CD4-positive, alpha-beta T cell treated with Interleukin-17A for 1 hour (primary cell): ENCODE measurements at regions not wholly inside any gene's neighbourhood (a gene's known extent, or its start where the extent isn't known, plus 50 kb on each side); places are given as distances from the start of the nearest gene placed in this dataset.

Experiments
- DNase-seq: peaks from one replicate; pipeline ENCODE4 v3.0.0-alpha.2; 2020

DNA sequence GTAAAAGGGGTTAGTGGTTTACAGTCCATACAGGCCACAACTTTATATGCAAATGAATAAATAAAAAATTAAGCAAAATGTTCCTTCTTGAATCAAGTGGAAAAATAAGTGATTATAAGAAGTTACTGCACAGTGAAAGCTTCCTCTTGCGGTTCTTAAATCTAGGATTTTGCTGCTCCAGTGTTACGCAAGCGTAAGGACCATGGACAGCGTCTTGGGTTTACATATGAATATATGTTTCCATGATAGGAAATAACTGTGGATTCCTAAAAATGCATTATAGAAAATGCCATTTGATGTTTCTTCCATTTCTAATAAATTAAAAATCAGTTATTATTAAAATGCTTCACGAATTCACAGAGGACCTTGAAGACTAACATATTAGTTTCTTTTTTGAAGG lies 176.6 kb upstream of the POU3F2 start:
- DNase-seq = no peak

DNA sequence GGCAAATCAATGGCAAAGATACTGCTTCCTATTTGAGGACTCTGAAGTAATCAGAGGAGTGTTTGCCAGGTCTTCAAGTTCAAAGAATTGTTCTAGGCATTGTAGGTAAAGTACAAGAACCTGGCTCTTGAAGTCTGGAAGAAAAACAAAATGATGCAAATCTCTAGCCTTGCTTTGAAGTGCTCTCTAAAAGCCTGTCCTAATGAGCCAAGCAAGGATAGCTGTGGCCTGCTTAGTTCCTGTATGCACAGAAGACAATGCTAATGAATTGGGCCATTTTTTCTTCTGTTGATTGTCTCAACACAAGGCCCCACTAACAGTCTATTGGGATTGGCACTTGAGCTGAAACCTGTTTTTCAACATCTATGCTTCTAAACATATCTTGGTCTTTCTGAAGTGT lies 165.0 kb upstream of the POU3F2 start:
- no peak for DNase-seq

DNA sequence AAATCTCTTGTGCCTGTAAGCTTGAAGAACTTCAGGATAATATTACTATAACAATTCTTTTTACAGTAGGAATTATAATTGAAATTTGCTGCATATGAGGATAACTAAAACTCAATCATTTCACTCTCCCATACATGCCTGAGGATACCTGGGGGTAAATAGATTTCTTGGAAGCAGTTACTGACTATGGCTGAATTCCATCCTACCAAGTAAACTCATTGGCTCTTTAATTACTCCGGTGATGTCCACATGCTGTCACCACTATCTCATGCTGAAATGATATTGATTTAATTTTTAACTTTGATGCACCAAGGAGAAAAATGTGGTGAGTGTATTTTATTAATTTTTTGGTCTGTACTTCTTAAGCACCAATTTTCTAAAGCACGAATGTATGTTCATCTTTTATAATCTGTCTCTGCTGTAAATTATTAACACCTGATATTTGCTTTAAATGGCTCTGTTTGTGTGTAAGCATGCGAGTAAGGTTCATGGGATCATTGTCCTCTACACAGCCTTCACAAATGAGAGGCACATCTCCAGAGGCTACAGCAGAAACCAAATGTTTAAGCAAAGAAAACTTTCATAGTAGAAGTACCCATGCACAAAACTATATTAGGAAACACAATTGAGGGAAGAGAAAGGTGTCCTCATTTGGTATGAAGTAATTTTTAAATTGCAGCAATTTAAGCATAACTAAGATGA lies 164.2 kb upstream of the POU3F2 start:
- no peak for DNase-seq

DNA sequence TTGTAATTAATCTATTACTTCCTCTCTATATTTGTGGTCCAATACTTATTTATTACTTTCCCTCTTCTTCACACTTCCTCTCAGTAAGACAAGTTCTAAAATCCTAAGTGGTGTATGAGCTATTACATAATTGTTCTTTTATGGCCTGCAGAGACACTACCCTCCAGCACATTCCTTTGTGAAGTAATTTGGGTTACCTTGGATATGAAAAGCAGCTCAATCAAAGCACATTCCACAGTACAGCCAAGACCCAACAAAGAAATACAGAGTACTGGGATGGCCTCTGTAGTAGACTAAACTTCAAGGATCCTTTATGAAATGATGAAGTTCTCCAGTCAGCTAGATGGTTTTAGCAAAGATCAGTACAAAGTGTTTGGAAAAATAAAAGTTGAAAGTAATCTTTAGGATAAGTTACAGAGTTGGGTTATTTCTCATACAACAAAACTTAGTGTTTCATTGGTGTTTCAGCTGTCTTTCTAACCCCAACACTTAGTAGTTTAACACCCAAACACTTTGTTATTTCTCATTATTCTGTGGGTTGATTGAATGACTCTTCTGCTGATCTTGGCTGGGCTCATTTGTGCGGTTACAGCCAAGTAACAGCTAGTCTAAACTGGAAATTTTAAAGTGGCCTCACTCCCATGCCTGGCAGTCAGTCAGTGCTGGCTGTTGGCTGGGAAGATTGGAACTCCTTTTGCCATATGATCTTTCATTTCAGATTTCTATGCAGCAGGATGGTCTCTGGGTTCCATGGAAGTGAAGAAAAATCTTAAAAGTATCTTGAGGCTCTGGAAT lies 161.5 kb upstream of the POU3F2 start:
- no peak for DNase-seq

DNA sequence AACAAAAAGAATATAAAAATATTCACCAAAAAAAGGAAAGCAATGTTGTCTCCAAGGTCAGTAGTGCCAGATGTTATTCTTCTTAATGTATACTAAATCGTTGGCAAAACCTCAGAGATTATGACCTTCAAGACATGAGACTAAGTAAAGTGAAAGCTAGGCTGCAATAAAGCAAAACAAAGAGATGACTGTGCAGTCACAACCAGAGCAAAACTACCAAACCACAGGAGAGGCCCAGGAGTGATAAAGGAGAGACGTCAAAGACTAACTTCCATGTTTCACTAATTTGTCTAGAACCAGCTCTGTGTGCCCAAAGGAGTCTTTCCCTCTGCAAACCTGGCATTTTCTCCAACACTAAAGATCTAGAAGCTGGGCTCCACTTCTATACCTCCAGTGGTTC lies 155.9 kb upstream of the POU3F2 start:
- no peak for DNase-seq

DNA sequence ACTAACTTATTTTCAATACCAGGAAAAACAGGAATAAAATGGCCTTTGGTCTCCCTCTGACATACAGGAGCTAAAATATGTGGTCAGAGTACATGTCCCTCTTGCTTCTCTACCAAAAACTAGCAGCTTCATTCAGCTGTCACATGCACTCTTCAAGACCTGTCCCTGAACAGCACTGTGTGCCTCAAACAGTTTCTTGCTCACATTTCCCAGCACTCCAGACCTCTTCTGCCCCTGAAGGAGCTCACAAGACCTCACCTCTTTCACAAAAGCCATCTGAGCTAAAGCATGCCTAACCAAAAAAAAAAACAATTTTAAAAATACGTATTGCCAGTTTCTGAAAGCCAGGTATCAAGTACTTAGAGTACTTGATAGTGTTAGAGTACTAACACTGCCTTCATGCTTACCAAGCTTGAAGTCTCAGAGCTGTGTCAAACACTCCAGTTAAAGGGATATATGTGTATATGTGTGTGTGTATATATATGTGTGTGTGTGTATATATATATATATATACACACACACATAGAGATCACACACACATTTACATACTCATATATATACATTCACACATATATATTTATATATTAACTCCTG lies 148.3 kb upstream of the POU3F2 start:
- no peak for DNase-seq

DNA sequence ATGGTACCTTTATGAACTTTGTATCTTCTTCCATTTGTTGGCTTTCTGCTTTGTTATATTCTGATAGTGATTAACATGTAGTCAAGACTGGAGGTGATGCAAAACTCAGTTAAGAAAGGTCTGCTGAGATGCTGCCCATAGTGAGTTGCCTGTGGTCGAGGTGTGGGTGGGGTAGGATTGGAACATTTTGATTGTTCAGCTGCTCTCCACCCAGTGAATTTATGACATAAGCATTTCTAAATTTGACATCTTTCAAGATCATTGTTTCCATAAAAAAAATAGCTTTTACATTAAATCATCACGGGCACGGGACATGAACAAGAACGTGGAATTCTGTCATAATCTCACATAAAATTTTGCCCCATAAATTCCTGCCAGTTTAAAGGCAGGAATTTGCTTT lies 146.6 kb upstream of the POU3F2 start:
- no peak for DNase-seq

DNA sequence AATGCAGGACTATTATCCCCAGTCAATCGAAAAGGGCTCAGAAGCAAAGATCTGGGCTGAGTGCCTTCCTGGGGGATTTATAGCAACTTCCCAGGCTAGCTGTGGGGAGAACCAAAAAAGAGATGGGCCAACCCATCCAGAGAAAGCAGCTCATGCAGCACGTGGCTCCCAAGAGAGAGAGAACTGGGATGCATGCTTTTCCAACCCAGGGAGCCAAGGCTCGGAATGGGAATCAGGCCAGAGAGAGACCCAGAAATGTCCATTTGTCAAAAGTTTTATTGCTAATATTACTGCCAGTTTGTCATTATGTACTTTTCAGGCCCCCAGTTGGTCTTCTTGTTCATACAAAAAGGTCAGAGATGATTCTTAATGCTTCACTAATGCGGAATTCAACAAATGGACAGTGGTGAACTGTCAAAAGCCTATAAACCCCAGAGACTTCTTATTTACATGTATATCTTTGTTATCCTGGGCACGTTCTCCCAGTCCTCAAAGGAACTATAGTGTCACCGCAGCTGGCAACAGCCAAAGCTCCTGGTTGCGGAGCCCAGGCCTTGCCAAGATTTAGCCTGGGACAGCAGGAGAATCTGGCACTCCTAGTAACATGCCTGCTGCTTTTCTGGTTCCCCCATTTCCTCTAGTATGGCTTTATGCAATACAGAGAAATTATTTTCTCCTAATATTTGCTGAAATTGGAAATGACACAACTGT lies 139.1 kb upstream of the POU3F2 start:
- DNase-seq = no peak

DNA sequence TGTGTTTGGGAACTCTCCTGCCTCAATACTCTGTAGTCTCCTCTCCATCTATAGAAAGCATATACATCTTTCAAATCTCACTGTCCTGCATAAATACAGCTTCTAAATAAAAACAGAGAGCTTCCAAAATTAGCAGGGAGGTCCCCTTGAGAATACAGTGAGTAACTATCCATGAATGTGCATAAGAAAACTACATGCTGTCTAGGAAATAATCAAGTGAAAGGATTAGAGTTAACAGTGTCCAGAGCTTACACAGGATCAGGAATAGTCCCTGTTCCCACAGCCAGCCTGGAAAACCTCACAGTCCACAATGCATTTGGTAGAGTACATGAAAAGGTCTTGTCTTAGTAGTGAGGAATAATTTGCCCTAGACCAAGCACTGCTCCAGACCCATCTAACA lies 123.0 kb upstream of the POU3F2 start:
- no peak for DNase-seq

DNA sequence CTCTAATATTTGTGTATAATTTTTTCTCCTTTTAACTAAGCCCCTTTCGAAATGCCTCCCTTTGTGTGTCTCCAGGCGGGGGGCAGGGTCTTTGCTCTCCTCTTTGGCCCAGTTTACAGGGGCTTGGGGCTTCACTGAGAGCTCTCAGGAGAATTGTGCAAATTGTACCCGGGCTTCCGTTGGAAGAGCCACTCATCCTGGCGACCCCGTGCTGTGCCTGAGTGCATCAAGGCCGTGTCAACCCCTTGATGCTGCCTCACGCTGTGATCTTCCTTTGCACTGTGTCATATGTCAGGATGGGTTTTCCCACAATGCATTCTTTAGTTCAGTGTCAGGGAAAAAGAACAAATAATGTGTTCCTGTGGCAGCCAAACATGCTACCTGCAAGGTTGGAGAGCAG lies 118.0 kb upstream of the POU3F2 start:
- no peak for DNase-seq

DNA sequence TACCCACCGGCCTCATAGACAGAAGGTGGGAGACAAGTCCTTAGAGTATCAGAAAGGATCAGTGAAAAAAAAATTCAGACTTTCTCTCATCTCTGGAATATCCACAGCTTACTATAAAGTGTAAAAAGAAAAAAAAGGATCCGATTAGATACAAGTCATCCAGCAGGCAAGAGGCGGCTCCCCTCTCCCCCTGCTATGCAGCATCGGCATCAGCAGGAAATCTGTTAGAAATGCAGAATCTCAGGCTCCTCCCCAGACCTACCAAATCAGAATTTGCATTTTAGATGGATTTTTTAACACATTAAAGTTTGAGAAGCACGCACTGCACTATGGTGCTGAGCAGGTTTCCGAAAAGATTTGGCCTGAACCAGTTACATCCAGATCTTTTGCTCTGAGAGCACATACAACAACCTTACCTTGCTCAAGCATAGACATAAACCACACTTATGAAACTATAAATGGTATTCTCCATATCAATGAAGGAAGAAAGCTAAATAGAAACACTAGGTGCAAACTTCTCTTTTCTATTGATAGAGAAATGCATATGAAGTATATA lies 117.0 kb upstream of the POU3F2 start:
- DNase-seq = no peak

DNA sequence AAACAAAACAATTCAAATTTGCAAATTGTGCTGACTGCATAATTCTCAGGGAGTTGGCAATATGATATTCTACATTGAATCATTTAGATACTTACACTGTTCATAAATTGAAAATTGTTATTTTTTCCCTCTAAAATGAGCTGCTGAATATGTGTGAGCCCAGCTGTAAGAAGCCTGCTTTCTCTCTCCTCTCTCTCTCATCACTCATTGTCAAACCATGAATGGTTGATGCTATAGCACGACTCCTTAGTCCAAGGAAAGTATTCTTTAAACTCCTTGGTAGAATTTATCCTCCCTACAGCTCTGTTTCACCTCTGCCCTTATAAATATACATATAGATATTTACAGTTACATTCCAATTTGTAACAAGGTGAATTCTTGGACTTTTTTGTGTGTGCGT lies 116.4 kb upstream of the POU3F2 start:
- no peak for DNase-seq

DNA sequence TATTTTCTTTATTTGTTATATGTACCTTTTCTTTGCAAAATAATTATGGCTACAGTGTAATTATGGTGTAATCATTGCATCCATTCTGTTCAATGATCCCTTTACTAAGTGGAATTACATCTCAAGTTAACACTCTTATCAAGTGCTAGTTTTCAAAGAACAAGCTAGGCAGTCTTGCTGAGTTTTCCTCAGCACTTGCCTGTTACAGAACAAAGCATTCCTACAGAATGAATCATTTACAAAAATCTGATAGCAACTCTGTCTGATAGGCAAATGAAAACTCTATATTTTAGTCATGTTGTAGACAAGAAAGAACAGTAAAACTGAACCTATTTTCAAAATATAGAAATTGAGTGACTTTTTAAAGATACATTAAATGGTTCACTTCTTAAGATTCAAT lies 109.8 kb upstream of the POU3F2 start:
- no peak for DNase-seq

DNA sequence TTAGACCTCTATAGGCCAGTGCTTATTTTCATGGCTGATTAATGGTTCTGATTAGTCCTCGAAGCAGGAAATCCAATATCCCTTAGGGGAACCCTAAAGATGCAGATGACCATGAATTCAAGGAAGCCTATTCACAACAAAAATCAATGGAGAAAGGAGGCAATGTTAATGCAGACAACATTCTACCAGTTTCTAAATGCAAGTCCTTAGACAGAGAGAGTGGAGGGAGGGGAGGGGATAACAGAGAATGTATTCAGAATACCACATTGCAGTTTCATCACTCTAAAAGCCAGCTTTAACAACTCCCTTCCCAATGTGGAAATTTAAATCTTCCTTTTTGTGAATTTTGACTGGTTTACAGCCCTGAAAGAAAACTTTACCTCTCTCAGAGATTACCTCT lies 87.1 kb upstream of the POU3F2 start:
- DNase-seq = no peak

DNA sequence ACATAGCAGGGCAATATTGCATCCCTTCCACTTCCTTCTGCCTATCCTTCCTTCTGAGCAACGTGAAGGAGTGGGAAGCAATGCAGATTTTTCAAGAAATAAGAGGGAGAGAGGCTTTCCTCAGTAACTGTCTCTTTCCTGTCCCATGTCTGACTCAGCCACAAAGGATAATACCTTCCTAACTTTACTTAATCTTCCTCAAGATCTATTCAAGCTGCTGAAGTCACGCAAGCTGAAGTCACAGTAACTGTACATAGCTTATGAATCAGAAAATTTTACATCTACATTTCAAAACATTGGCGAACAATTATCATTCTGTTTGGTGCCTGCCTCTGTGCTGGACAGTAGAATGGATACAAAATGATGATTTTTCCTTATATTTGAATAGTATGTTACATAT lies 86.4 kb upstream of the POU3F2 start:
- no peak for DNase-seq

DNA sequence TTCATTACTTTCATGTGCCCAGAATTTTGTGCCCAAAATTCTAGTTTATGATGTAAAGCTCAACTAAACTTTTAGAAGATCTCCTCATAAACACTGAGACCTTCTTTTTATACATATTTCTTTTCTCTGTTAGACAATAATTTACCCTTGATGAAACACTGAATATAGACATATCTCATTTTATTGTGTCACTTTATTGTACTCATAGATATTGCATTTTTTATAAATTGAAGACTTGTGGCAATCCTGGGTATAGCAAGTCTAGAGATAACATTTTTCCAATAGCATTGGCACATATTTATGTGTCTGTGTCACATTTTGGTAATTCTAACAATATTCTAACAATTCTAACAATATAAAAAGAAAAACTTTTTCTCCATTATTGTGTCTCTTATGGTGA lies 74.9 kb upstream of the POU3F2 start:
- no peak for DNase-seq

DNA sequence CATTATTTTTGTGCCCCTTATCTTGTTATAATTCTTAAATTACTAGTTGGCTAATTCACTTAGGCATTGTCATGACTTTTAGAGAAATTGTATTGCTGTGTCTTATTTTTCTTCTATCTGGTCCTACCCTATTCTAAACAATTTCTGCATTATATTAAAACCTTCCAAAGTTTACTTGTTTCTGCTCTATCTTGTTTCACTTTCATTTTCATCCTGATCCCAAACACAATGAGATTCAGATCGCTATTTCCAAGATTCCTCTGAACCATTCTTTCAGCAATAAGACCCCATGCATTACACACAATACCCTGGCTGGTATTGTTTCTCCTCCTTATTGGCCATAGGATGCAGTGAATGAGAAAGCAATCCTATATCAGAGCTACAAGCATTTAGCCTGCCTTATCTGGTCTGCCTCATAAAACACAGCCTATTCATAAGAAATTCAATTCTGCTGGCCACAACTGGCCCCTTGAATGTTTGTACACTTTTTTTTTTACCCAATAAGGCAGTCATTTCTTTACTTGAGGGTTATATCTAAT lies 69.9 kb upstream of the POU3F2 start:
- DNase-seq = no peak

DNA sequence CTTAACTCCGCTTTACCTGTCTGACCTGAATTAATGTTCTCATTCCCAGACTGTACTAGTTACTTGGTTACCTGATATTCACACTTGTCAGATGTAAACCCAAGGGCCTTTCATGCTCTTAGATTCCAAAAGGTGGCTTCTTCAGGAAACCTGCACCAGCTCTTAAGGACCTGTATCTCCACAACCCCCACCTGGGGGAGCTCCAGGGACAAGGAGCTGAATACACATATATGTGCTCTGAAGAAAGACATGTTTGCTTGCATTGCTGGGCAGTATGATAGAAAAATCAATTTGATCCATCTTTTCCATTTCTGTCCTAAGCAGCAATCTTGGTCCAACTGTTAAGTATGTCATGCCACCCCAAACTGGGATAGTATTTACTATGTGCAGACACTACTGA lies 64.8 kb upstream of the POU3F2 start:
- peak; percentile 6 for DNase-seq

DNA sequence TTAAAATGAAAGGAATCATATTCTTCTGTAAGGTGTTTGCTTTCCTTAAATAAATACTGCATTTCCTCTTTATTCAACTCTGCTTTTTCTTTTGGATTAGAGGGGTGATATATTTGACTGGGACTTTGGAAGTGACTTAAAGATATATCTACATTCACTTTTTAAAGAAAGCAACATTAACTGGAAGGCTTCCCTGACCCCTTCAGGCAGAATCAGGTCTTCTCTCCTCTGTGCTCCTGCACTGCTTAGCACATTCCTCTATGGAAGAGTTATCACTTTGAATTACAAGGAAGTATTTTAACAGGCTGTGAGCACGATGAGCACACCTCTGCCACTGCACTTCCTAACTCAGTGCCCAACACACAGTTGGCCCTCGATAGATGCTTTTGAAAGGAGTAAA lies 59.2 kb upstream of the POU3F2 start:
- DNase-seq = no peak

DNA sequence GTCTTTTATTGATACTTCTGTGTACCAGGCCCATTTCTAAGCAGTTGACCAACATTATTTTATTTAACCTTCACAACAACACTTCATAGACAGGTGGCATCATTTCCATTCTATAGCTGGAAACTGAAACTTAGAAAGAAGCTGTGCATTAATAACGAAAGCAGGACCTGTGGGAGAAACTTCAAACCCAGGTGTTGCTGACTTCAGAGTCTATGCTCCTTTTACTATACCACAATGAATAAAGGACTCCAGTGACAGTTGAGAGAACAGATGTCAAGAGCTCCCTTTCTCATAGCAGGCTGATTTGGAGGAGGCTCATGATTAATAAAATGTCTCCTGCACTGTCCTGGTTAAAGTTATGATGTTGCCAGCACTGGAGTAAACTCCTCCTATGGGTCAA lies 56.6 kb upstream of the POU3F2 start:
- DNase-seq = no peak

DNA sequence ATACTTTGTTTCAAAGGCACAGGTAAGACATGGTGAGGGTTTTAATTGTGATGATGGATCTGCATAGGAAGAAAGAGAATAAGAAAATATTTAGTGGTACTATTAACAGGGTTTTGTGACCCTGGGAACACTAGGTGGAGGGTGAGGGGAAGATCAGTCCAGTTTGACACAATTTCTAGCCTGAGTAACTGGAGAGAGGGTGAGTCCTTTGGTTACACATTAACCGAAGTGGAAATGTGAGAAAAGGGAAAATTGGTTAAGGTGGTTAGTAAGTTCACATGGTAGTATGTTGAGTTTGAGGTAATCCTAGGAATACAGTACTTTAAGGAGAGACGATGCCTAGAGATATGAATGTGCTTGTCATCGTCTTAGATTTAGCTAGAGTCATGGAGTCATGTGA lies 54.8 kb upstream of the POU3F2 start:
- no peak for DNase-seq

DNA sequence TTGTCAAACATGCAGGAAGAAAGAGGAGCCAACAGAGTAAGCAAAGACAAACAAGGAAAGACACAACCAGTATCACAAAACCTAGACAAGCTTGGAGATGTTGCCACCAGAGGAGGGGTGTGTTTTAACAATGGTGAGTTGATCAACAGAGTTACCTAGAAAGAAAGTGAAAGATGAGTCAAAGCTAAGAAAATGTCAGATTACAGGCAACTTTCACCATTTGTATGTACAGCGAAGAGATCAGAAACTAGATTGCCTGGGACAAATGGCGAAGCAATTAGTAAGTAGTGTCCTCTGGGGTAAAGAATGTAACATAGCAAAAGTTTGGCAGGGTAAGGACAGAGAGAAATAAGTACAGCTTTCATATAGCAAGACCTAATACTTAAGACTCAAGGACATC lies 51.6 kb upstream of the POU3F2 start:
- no peak for DNase-seq

DNA sequence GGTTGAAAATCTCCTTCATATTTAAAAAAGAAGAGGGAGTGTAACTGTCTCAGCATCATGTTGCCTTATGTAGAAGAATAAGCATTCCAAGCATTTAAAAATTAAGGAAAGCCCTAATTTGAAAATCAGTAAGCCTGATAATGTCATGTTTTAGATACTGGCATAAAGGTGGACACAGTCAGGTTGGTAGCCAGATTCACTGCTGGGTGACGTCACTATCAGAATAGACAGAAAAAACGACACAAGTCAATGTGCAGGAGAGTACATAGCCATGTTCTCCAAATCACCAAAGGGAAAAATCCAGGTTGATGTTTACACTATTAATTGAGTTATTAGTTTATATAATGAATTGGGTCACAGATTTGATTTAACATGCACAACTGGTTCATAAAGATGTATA lies 50.8 kb upstream of the POU3F2 start:
- no peak for DNase-seq
